Activated naive CD4-positive, alpha-beta T cell treated with Interleukin-2 at 50 U/mL for 16 hours (primary cell): ENCODE measurements at regions not wholly inside any gene's neighbourhood (a gene's known extent, or its start where the extent isn't known, plus 50 kb on each side); places are given as distances from the start of the nearest gene placed in this dataset.

Experiments
- DNase-seq: peaks from one replicate; pipeline ENCODE4 v3.0.0-alpha.2; 2020

GRCh38 chr20:60292001-60292520 is 333.8 kb downstream of the CDH26 start:
- DNase-seq: no peak

GRCh38 chr20:60294632-60295031 is 336.4 kb downstream of the CDH26 start:
- no peak for DNase-seq

DNA sequence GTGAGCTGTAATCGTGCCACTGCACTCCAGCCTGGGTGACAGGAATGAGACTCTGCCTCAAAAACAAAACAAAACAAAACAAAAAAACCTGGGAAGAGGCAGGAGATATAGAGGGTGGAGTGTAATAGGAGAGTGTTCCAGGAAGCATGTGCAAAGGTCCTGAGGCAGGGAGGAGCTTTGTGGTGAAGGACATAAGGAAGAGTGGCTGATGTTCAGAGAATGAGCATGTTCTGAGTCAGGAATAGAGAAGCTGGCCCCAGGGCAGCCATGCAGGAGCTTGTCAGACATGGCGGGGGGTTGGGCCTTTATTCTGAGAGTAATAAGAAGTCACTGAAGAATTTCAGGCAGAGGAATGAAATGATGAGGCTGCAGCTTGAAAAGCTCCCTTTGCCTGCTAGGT is 337.0 kb downstream of the CDH26 start:
- no peak for DNase-seq

DNA sequence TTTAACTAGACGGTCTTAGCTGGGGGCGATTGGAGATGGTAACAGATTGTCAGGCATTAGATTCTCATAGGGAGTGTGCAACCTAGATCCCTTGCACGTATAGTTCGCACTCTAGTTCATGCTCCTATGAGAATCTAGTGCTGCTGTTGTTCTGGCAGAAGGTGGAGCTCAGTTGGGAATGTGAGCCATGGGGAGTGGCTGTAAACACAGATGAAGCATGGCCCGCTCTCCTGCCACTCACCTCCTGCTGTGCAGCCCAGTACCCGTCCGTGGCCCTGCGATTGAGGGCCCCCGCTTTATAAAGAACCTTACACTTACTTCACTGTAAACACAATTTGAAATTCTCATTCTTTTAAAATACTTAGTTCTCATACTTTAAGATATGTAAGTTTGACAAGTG is 339.4 kb downstream of the CDH26 start:
- no peak for DNase-seq

DNA sequence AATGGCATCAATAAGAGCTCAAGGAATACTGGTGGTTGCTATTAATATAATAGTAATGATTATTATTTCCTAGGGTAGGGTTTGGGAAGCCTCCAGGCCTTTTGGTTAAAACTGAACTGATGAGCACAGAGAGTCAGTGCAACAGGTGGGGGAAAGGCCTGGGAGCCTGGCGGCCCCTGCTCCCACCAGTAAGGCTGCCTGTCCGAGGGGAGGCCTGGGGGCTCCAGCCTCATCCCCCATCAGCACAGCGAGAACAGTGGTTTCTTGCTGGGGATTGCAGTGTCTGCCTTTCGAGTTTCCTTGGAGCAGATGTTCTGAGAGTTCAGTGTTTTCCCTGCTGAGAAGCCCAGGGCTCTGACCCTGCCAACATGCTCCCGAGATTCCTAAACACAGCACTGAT is 340.4 kb downstream of the CDH26 start:
- no peak for DNase-seq

DNA sequence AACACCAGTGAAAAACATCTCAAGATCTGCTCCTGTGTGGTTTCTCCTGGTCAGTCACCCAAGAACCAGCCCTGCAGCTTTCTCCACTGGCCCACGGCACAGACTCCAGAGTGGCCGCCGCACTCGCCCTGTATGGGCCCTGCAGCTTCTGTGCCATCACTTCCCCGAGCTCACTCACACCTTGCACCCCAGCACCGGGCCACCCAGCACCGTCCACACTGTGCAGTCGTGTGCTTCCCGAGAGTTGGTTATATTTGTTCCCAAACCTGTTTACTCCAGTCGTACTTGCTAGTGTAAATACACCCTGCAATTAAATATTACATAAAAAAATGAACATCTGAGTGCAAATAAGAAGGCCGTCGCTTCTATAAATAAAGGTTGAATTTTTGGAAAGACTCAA is 341.7 kb downstream of the CDH26 start:
- DNase-seq: no peak

DNA sequence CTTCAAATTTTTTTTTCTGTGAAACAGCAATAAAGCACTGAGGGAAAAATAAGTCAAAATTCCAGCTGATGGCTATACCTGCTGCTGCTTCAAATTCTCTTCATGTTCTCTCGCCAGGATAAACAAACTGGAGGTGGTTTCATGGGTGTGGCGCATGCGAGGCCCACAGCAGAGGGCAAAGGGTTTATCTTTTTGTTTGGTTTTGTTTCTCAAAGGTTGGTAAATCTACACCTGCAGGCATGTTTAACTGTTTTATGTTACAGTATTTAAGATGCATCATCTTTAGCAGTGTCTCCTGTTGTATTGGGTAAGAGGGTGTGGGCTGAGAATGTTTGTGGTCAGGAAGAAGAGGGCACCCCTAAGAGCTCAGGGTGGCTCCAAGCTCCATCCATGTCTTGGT is 342.2 kb downstream of the CDH26 start:
- DNase-seq: no peak

DNA sequence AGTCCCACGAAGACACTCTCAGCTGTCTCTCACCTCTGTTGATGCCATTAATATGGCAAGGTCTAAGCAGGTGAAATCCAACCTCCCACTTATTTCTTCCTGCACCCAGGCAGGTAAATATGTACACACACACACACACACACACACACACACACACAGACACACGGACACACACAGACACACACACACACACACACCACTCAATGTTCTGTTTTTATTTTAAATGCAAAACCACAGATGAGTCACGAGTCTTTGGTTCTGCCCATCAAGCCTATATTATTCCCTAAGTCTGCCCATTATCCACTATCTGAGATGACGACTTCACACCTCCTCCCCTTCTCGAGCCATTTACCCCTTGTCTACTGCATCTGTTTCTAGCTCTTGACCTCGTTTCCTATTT is 344.7 kb downstream of the CDH26 start:
- no peak for DNase-seq

DNA sequence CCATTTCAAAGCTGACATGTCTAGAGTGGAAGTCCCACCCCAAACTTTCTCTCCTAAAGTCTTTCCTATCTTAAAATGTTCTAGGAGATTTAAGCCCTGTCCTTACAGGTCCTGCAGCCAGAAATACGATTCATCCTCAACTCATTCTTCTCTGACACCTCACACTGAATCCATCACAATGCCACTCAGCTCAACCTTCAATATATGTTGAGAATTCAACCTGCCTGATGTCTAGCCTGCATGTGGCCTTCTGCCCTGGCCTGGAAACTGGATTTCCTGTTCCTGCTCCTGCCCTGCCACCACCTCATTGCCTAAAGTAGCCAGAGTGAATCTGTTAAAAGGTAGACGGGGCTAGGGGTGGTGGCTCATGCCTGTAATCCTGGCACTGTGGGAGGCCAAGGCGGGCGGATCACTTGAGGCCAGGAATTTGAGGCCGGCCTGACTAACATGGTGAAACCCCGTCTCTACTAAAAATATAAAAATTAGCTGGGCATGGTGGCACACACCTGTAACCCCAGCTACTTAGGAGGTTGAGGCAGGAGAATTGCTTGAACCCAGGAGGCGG is 345.9 kb downstream of the CDH26 start:
- no peak for DNase-seq

DNA sequence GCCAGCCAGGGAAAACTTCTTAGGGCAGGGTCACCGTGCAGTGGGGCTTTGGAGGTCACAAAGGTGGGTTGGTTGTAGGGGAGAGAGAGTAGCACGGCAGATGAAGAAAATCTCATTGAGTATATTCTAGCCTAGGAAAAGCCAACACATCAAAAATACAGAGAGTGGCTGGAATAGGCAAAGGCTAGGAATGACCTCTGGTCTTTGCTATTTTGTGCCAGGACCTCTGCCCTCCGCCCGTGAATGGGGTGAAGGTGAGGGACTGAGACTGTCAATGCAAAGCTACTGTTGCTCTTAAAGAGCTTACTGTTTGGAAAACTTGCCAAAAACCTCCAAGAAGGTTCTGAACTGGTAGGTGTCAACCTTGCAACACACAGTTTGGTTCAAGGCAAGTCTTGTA is 346.7 kb downstream of the CDH26 start:
- DNase-seq: no peak

DNA sequence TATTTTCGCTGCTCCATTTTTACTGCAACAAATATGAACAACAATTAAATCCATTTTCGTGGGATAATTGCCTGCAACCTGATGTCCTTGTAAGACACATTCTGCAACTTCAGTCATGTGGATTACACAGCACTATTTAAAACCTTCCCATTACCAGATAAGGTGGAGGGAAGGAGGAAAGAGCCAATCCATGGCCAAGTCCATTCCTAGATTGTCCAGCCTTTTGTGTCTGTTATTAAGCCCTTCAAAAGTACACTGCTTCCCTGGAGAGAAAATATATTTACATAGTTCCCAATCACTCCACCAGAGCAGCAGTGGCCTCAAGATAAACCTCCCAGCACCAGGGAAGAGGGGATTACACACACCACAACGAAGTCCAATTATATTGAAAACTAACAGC is 347.9 kb downstream of the CDH26 start:
- DNase-seq: no peak

GRCh38 chr20:60306551-60306950 is 348.3 kb downstream of the CDH26 start:
- DNase-seq: no peak

DNA sequence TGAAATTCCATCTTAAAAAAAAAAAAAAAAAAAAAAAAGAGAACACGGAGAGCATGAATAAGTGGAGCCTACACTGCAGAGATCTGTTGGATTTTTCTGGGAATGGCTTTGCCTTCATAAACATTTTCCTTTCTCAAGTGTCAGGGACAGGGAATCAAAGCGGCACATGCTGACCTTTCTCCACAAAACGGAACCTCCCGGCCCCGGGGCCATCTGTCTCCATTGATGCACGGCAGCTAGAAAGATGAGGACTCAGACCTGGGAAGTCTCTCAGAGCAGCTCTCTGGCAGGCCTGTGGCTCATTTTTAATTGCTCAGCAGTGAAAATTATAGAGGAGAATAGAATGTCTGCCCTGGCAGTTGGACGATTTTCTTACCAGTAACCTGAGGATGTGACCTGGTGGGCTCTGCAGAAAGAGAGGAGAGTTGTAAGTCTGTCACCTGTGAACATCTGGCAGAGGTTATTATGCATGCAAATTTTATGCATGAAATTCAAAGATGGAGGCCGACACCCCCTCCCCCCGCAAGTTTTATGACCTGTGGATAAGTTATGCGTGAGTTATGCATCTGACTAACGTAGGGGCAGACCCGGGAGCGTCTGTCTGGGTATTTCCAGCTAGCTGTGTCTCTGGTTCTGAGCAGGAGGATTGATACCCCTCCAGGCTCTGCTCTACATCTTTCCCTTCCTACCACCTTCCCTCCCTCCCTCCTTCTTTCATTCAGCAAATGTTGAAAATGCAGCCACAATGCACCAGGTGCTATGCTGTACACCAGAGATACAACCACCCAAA is 352.5 kb downstream of the CDH26 start:
- no peak for DNase-seq

DNA sequence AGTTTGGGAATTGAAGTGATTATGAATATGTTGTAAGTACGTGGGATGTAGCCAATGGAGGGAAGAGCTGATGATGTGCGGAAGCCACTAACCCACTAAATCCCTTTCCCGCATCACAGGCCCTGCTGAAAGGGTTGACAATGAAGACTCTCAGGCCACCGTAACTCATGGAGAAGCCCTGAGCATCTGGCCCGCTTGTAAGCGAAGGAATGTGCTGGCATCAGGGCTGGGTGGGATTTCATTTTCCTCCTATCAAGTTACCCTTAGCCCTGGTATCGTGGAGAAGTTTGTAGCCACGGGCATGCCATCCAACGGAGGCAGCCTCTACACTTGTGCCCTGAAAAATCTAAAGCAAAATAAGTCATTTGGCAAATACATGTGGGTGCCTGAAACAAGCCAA is 355.0 kb downstream of the CDH26 start:
- DNase-seq: no peak

GRCh38 chr20:60313614-60314013 is 355.4 kb downstream of the CDH26 start:
- DNase-seq: no peak

DNA sequence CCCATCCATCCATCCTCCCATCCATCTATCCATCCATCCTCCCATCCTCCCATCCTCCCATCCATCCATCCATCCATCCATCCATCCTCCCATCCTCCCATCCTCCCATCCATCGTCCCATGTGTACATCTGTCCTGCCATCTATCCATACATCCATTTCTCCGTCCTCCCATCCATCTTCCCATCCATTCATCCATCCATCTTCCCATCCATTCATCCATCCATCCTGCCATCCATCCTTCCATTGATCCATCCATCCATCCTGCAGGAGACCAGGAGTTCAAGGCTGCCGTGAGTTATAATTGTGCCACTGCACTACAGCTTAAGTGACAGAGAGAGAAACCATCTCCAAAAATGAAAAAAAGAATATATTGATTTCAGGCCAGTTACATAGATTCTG is 356.5 kb downstream of the CDH26 start:
- no peak for DNase-seq

DNA sequence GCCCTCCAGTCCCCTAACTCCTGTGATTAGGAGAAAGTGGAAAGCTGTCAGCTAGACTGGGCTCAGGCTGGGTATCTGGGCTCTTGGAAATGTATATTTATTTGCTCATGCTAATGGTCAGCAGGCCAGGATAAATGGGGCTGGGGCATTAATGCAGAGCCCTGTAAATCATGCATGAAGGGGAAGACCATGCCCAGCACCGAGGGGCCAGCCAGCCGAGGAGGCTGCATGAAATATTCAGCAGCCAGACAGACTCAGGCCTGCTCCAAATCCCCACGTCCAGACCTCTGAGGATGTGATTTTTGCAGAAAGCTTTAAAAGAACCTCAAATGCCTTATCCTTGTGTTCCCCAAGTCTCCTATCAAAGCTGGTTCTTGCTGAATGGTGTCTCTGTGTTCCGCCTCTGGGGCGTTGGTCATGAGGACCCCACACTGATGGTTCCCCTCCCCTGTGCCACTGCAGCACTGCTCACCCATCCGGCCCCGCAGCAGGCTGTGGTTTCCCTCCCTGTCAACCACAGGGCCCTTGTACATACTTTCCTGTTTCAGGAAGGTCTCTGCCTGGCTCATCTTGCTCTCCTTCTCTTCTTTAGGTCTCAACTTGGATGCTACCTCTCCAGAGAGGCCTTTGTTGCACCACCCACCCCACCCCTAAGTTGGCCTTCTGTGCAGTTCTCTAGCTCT is 358.4 kb downstream of the CDH26 start:
- no peak for DNase-seq

DNA sequence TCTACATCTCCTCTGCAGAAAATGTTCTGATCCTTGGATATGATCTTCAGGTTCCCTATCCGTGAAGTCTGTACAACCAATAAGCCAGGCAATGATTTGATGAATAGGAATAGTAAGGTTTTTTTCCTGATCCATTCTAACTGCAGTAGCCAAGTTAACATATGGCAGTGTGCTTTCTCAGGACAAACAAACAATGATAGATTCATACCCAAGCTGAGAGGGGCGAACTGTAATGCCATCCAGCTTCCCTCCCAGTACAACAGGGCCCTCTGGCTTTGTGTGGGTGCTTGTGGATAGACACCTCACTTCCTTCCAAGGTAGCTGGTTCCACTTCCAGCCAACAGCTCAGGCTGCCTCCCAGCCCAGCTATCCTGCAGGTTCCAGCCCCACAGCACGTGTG is 359.2 kb downstream of the CDH26 start:
- no peak for DNase-seq

GRCh38 chr20:60321601-60322000 is 363.4 kb downstream of the CDH26 start:
- DNase-seq: no peak

- no peak for DNase-seq
These were observed 368.6 kb downstream of the CDH26 start for GRCh38 chr20:60326821-60327220.

DNA sequence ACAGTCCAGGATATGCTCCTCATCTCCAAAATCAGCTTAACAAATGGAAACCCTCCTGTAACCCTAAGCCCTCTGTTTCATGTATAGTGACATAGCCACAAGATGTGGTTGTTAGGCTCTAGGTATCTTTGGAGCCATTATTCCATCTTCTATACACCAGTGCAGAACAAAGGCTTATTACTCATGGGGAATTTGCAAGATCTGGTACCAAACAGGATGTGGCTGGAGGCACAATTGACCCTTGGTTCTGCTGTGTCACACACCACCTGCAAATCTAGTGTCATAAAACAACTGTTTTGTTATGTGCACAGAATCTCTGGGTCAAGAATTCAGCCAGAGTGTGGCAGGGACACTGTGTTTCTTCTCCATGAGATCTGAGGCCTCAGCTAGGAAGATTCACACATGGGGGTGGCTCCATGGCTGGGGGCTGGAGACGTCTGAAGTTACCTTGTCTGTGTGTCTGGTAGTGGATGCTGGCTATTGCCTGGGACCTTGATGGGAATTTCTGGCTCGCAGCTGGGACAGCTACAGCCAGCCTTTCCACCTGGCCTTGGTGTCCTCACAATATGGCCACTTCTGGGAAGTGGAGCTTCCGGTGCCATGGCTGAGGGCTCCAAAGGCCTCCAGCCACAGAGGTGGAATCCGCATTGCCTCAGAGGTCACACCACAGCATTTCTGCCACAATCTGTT is 369.9 kb downstream of the CDH26 start:
- no peak for DNase-seq

- DNase-seq: no peak
These were observed 372.2 kb downstream of the CDH26 start for GRCh38 chr20:60330461-60330860.

DNA sequence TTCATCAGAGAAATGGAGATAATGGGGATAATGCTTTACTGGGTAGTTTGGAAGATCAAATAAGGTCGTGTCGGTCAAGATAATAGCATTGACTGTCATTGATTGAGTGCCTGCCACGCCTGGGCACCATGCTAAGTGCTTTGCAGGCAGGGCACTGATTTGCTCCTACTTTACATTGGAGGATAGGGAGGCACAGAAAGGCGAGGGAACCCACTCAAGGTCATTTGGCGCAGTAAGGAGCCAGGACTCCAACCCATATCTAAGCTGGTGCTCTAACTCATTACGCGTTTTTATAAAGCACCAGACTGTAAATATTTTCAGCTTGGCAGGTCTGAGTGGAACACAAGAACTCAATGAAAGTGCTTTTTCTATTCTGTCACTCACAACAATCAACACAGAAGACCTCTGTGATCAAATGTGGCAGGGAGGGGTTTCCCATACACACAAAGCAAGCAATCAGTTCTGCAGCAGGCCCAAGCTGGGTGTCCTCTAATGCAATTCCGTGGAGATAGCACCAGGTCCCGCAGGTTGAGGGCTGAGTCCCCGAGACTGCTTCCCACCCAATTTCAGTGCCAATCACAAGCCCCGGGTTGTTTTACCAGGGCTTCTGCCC is 373.6 kb downstream of the CDH26 start:
- no peak for DNase-seq
